ENCODE measurements at regions not wholly inside any gene's neighbourhood (a gene's known extent, or its start where the extent isn't known, plus 50 kb on each side); places are given as distances from the start of the nearest gene placed in this dataset.
A peak's percentile ranks its signal among the peaks of the same experiment; 100 is the strongest.

- TF ChIP-seq FOXP4 (CRISPR knock-in tag; IDR thresholded peaks at IDR 0.05) (no peak), TCF7 (CRISPR knock-in tag; IDR thresholded peaks at IDR 0.05; ENCODE audit: low read depth) (no peak), ATF2 (CRISPR knock-in tag; IDR thresholded peaks at IDR 0.05; ENCODE audit: borderline replicate concordance, low read depth) (no peak)
Observed at GRCh38 chr6:11311970-11312369, 79.5 kb upstream of the NEDD9 start (continued).

- peaks cover 8% of the 10 kb centered on the region for H3K9me3 Mint-ChIP-seq
- DNase-seq (ENCODE audit: low spot score) (peak; percentile 34), ATAC-seq (peak; percentile 97)
- H3K36me3 Mint-ChIP-seq, result no peaks in the 10 kb centered on the region
- H3K27me3 Mint-ChIP-seq (ENCODE audit: low read depth), result no peaks in the 10 kb centered on the region
- TF ChIP-seq ZNF671 (CRISPR knock-in tag; IDR thresholded peaks at IDR 0.05) (no peak), ETV6 (CRISPR knock-in tag; IDR thresholded peaks at IDR 0.05) (no peak), ZSCAN18 (CRISPR knock-in tag; IDR thresholded peaks at IDR 0.05) (no peak), FOXP1 (CRISPR knock-in tag; IDR thresholded peaks at IDR 0.05; ENCODE audit: borderline replicate concordance) (no peak), E2F4 (CRISPR knock-in tag; IDR thresholded peaks at IDR 0.05; ENCODE audit: borderline replicate concordance, low read depth) (no peak), ZNF232 (CRISPR knock-in tag; IDR thresholded peaks at IDR 0.05) (no peak), ZNF423 (CRISPR knock-in tag; IDR thresholded peaks at IDR 0.05) (no peak), IRF1 (CRISPR knock-in tag; IDR thresholded peaks at IDR 0.05) (no peak), ZNF425 (CRISPR knock-in tag; conservative IDR thresholded peaks at IDR 0.05) (no peak), CTCF (IDR thresholded peaks at IDR 0.05) (no peak), RELA (CRISPR knock-in tag; IDR thresholded peaks at IDR 0.05; ENCODE audit: borderline replicate concordance) (no peak), NR2C2 (CRISPR knock-in tag; IDR thresholded peaks at IDR 0.05) (no peak), ATF2 (CRISPR knock-in tag; IDR thresholded peaks at IDR 0.05; ENCODE audit: borderline replicate concordance, low read depth) (no peak)
- CTCF ChIA-PET, result interaction anchor here (0.9 to 1.7 kb wide), 14 partner anchors 10 to 1113 kb away, joined by 3 to 14 read pairs (median 3); partner anchors contain the start of gene NEDD9
- no peak overlapping the region for H3K4me3 Mint-ChIP-seq
- H3K27ac Mint-ChIP-seq, result no peak overlapping the region
- POLR2A ChIA-PET, result no interaction called here
- H3K4me1 Mint-ChIP-seq, result no peaks in the 10 kb centered on the region
Observed at GRCh38 chr6:11309947-11310665, 77.6 kb upstream of the NEDD9 start.

Measured in WTC11 (cell line).